ENCODE measurements at regions not wholly inside any gene's neighbourhood (a gene's known extent, or its start where the extent isn't known, plus 50 kb on each side); places are given as distances from the start of the nearest gene placed in this dataset.

DNA sequence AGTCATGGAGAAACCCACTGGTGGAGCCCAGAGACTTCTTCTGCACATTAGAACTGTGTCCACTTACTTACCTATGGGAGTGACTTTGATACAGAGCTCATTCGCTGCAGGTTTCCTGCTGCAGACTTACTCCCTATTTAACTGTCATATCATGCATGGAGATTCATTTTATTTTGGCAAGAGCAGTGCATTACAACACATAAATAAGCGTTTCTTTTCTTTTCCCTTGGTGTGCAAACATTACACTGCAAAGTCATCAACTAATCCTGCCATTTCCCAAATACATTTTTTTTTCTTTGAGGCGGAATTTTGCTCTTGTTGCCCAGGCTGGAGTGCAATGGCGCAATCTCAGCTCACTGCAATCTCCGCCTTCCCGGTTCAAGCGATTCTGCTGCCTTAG is 230.9 kb upstream of the SFRP2 start:
- Histone ChIP-seq H3K27ac (no peak overlapping the region), H3K4me3 (no peak overlapping the region), H3K9me3 (no peaks in the 10 kb centered on the region), H3K9ac (ENCODE audit: low read depth in 2 of 2, low read length in 2 of 2) (no peak overlapping the region), H3K36me3 (no peaks in the 10 kb centered on the region), H3K27me3 (no peaks in the 10 kb centered on the region), H3K4me1 (no peaks in the 10 kb centered on the region)
- no peak for DNase-seq
- intact Hi-C loops (cut with DNase I): loop anchor here (10.0 kb wide), 1 partner anchor 225 kb away; no protein-coding TSS in a partner anchor
- TF ChIP-seq CTCF (IDR thresholded peaks at IDR 0.05): no peak

DNA sequence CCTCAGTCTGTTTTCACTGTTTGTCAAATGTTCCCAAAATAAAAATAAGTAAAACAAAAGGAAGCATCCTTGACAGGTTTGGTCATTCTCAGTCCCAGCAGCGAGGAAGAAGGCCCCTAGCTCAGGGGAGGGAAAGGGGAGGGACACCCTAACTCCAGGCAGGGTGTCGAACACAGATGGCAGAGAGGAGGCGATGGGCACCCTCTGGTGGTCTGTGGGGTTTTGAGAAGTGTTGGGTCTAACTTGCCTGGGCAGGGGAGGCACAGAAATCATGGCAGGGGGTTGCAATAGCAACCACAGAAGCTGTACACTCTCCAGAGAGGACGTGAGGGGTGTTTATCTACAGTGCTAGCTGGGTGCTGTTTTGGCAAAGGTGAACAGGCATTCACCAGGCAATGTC is 229.8 kb upstream of the SFRP2 start:
- DNase-seq: no peak
- intact Hi-C loops (cut with DNase I): no loop called here
- no peaks in the 10 kb centered on the region for H3K4me1 ChIP-seq
- H3K27ac ChIP-seq: no peak overlapping the region
- H3K9ac ChIP-seq (ENCODE audit: low read depth in 2 of 2, low read length in 2 of 2): no peak overlapping the region
- TF ChIP-seq CTCF (IDR thresholded peaks at IDR 0.05): no peak
- no peaks in the 10 kb centered on the region for H3K9me3 ChIP-seq
- H3K4me3 ChIP-seq: no peak overlapping the region
- no peaks in the 10 kb centered on the region for H3K27me3 ChIP-seq
- no peaks in the 10 kb centered on the region for H3K36me3 ChIP-seq

DNA sequence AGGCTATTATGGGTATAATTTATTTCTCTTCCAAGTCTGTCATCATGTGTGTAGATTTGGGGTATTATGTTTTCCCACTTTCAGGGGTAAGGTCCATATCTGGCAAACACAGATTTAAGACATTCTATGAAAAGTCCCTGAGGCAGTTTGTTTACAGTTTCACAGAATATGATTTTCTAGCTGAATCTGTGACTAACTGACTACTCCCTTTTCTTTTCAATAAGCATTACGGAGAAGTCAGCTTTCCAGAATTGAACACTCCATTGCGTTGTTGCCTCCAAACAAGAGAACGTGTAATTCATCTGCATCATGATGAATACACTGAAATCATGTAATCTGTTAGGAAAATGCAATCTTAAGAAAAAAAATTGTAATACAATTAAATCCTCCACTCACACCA is 226.7 kb upstream of the SFRP2 start:
- TF ChIP-seq CTCF (IDR thresholded peaks at IDR 0.05): no peak
- Histone ChIP-seq H3K9ac (ENCODE audit: low read depth in 2 of 2, low read length in 2 of 2) (no peak overlapping the region), H3K4me1 (no peaks in the 10 kb centered on the region), H3K4me3 (no peak overlapping the region), H3K27ac (no peak overlapping the region), H3K9me3 (no peaks in the 10 kb centered on the region), H3K36me3 (no peaks in the 10 kb centered on the region), H3K27me3 (no peaks in the 10 kb centered on the region)
- no peak for DNase-seq
- intact Hi-C loops (cut with DNase I): no loop called here

- Histone ChIP-seq H3K4me1 (no peaks in the 10 kb centered on the region), H3K9me3 (no peaks in the 10 kb centered on the region), H3K9ac (ENCODE audit: low read depth in 2 of 2, low read length in 2 of 2) (no peak overlapping the region), H3K4me3 (no peak overlapping the region), H3K27me3 (no peaks in the 10 kb centered on the region), H3K36me3 (no peaks in the 10 kb centered on the region), H3K27ac (no peak overlapping the region)
- intact Hi-C loops (cut with DNase I): no loop called here
- DNase-seq: no peak
- TF ChIP-seq CTCF (IDR thresholded peaks at IDR 0.05): no peak
Measured at GRCh38 chr4:154014407-154015321, 225.8 kb upstream of the SFRP2 start.

DNA sequence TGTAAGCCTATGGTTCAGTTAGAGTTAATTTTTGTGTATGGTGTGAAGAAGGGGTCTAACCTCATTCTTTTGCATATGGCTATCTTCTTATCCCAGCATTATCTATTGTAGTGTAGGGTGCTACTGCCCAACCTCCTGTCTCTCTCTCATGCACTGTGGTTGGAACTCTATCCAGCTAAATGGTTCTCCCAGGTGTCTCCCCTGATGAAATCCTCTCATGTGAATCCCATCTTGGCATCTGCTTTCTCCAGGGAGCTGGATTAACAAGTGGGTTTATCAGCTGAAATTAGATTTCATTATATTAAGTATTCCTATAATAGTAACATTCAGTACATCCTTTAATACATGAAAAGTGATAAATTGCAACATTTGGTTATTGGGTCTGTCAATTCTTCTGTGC is 224.7 kb upstream of the SFRP2 start:
- no peak for DNase-seq
- Histone ChIP-seq H3K27ac (no peak overlapping the region), H3K9me3 (no peaks in the 10 kb centered on the region), H3K4me3 (no peak overlapping the region), H3K36me3 (no peaks in the 10 kb centered on the region), H3K27me3 (no peaks in the 10 kb centered on the region), H3K9ac (ENCODE audit: low read depth in 2 of 2, low read length in 2 of 2) (no peak overlapping the region), H3K4me1 (no peaks in the 10 kb centered on the region)
- TF ChIP-seq CTCF (IDR thresholded peaks at IDR 0.05): no peak
- intact Hi-C loops (cut with DNase I): no loop called here
